Skeletal muscle cell (primary cell): ENCODE measurements at regions not wholly inside any gene's neighbourhood (a gene's known extent, or its start where the extent isn't known, plus 50 kb on each side); places are given as distances from the start of the nearest gene placed in this dataset.

Experiments used
- DNase-seq: peaks from one replicate; pipeline ENCODE4 v3.0.0-alpha.2; 2010; ENCODE audit warnings: low read depth
- H3K4me3 ChIP-seq: 2 replicates; pipeline ENCODE4 v1.5.1; 2011; ENCODE audit warnings: low read depth, mild to moderate bottlenecking, control low read depth, low read length, moderate library complexity

DNA sequence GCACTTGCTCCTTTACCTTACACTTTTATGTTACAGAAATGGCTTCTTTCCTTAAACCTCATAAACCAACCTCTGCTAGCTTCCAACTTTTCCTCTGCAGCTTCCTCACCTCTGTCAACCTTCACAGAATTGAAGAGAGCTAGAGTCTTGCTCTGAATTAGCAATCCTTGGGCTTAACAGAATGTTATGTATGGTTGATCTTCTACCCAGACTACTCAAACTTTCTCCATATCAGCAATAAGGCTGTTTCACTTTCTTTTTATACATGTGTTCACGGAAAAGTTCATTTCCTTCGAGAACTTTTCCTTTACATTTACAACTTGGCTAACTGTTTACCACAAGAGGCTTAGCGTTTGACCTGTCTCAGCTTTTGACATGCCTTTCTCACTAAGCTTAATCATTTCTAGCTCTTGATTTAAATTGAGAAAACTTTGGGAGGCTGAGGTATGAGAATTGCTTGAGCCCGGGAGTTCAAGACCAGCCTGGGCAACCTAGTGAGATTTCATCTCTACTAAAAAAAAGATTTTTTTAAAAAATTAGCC, 207.3 kb downstream of the BMP7 start:
- no peak overlapping the region for H3K4me3 ChIP-seq
- no peak for DNase-seq

DNA sequence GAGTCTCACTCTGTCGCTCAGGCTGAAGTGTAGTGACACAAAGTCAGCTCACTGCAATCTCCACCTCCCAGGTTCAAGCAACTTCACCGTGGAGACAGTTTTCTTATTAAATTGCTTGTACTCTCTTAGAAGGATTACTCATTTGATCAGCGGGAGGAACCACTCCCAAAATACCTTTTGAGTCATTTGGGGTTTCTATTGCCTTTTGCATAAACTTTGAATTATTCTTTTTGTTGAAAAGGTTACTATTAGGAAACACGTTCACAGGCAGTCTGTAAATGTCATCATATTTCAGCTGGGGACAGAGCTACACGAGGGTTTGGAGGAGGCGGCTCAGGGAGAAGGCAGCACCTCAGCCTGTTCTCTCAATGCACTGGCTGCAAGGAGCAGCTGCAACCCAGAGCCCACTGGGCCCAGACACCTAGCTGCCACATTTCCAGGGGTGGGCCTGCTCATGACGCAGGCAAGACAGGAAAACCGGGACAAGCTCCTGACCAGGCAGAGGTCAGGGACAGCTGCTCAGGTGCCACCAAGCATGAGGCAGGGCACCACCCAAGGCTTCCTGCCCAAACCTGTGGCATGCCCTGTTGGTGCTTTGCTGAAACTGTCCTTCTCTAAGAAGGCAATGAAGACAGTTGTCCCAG, 205.9 kb downstream of the BMP7 start:
- H3K4me3 ChIP-seq: no peak overlapping the region
- DNase-seq: no peak

DNA sequence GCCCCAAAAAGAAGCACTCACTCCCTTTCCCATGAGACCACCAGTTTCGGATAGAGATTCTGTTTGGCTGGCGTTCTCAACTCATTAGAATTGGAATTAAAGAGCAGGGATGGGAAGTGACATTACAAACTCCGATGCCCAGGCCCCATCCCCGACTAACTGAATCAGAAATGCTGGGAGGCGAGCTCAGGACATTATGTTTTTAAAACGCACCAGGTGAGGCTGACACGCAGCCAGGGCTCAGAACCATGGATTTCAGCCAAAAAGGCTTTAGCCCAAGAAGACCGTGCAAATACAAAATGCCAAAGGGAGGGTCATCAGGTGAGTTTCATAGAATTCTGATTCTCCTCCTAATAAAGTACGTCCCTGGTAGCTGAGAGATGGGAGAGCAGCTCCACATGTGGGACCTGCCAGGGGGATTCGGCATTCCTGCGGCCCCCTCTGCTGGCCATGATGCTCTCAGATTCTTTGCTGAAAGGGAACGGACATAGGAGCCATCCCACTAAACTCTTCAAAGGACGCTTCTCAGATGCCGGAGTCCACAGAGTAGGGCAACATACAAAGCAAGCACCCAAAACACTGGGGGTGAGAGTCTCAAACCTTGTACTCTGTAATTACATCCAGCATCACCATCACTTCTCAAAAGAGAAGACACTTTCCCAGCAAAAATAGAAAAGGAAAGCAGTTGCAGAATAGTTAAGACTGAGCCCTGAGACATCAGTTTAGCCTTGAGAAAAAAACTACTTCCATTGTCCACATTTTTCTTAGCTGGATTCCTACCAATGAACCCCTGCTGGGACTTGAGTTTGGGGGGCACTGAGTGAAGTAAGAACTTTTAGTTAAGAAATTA, 205.2 kb downstream of the BMP7 start:
- H3K4me3 ChIP-seq: no peak overlapping the region
- no peak for DNase-seq

DNA sequence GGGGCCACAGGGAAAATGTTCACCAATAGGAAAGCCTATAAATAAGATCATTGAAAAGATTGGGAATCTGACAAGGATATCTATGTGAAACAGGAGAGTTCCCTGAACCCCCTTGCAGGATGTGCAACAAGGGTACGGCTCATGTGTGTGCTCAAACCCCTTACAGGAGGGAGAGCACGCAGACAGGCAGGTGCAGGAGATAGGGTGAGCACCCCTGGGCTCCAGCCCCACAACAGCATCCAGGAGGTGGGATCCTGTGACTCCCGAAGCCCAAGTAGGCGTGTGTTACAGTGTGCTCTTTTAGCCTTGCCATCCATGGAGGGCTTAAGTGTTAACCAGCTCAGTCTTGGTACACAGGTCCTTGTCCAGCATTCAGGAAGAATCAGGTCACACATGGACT, 204.2 kb downstream of the BMP7 start:
- no peak overlapping the region for H3K4me3 ChIP-seq
- DNase-seq: no peak

DNA sequence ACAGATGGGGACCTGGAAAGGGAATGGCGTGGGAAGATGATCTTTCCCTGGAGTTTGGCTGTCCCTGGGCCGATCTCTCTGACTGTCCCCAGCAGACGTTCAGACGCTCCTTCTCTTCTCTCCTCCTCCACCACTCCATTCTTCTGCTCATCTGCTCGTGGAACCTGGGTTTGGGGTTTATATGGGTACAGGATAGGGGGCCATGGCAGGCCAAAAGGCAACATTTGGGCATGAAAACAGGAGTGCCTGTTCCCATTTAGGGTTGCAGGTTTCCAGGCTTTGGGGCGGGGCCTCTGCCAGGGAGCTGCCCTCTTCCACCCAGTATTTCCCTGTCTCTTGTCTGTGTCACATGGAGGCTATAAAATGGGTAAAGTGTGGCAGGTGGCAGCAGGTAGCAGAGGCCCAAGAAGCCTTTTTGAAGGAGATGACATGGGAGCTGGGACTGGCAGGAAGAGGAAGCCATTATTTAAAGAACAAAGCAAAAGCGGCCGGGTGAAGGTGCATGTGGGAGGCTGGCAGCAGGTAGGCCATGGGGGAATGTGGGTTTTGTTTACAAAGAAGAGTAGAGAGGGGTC, 203.7 kb downstream of the BMP7 start:
- no peak overlapping the region for H3K4me3 ChIP-seq
- no peak for DNase-seq

DNA sequence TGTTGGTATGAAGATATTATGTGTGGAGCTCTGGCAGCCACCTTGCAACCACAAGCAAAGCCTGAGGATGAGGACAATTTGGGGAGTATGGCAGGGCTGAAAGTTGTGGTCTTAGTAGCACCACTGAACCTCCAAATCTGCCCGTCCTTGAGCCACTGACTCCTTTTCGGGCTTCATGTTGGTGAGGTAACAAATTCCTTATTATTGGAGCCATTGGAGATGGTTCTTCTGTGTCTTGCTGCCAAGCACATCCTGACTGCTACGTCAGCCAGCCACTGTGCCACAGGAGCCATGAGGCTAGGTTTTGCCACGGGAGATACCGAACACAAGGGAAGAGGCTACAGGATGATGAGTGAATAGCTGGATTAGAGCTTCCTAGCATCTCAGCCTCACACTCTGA, 201.6 kb downstream of the BMP7 start:
- DNase-seq: no peak

DNA sequence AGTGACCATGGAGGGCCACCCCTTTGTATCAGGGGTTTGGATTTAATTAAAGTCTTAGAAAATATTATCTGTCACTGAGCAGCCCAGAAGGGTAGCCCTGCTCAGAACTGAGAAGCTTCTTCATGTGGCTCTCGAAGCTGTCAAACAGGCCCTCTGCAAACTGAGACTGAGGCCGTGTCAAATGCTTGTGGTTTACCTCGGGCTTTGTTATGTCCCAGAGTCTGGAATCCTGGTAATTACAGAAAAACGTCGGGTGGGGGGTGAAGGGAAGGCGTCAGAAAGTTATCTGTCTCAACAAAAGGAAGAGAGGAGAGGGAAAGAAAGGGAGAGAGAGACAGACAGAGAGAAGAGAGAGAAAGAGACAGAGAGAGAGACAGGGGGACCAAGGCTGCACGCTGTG, 200.8 kb downstream of the BMP7 start:
- no peak for DNase-seq
- H3K4me3 ChIP-seq: no peak overlapping the region

More for the DNA sequence above, 201.6 kb downstream of the BMP7 start:
- H3K4me3 ChIP-seq: no peak overlapping the region

DNA sequence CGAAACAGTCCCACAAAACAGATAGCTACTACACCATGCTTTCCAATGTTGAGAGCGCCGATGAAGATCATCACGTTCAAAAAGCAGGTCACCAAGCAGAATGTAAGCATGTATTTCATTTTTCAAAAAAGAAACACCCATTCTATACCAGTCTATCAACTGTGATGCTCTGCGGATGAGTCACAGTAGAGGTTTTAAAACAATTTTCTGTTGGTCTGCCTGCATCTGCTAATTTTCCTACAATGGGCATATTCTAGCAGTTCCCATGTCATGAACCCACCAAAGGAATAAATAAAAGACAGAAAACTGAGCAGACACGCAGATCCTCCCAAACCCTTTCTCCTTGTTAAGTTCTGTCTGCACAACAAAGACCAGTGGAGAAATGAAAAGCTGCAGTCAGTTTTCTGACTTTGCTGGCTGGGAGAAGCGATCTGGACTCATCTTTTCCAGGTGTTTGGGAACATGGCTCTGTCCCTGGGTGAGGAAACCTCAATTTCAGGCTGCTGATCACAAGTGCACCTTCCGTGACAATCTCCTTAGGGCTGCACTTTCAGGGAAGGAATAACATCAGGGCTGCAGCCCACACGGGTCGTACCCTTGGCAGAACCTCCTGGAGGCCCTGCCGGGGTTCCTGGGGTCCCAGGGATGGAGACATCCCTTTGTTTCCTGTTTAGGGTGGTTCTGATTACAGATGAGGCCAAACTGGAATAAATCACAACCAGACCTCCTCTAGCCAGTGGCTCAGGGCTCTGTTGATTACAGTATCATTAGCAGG, 200.1 kb downstream of the BMP7 start:
- no peak for DNase-seq
- H3K4me3 ChIP-seq: no peak overlapping the region

DNA sequence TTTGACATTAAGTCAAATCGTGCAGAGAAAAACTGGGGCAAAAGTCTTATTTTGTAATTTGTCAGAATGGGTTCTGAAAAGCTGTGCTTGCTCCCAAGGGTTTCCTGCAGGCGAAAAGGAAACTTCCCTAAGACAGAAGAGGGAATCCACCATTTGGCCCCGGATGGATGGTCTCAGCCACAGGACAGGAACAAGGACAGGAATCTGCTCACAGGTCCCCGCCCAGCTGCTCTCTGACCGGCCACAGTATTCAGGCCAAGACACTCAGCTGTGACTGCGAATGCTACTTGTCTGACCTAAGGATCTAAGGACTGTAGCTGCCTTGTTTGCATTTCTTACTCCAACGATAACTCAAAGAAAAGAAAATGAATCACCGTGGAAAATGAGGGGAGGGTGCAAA, 197.0 kb downstream of the BMP7 start:
- H3K4me3 ChIP-seq: no peak overlapping the region

DNA sequence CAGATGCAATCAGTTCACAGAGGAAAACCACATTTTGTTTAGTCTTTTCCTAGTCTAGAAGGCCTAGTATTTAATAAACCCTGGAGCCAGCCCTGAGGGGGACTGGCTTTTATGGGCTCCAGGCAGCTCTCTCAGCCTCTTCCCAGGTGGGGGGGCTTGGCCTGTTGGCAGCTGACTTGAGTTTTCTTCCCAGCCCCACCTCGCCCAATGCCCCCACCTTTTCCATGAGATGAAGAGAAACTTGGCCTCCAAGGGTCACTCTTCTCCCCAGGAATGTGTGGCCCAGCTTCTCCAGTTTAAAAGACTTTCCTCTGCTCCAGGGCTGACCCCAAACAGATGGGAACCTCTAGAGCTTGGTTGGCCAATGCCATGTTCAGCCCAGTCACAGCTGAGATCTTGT, 196.1 kb downstream of the BMP7 start:
- DNase-seq: no peak

More for the DNA sequence above, 197.0 kb downstream of the BMP7 start:
- DNase-seq: no peak

DNA sequence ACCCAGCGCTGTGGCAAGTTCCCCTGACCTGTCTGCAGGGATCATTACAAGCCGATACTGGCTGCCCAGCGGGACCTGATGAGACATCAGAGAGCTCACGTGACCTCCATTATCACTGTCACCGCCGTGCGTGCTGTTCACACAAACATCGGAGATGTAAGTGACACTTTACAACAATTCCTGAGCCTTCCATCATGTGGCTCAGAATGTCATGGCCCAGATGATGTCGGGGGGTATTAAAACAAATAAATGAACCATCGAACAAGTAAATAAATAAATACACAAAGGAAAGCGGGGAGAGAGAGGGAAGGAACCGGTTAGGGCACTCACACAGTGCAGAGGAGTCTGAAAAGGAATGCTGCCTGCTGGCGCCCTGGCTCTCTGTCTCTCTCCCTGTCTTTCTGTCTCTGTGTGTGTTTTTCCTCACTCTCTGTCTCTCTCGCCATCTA, 195.1 kb downstream of the BMP7 start:
- DNase-seq: no peak
- no peak overlapping the region for H3K4me3 ChIP-seq

More for the DNA sequence above, 196.1 kb downstream of the BMP7 start:
- no peak overlapping the region for H3K4me3 ChIP-seq

DNA sequence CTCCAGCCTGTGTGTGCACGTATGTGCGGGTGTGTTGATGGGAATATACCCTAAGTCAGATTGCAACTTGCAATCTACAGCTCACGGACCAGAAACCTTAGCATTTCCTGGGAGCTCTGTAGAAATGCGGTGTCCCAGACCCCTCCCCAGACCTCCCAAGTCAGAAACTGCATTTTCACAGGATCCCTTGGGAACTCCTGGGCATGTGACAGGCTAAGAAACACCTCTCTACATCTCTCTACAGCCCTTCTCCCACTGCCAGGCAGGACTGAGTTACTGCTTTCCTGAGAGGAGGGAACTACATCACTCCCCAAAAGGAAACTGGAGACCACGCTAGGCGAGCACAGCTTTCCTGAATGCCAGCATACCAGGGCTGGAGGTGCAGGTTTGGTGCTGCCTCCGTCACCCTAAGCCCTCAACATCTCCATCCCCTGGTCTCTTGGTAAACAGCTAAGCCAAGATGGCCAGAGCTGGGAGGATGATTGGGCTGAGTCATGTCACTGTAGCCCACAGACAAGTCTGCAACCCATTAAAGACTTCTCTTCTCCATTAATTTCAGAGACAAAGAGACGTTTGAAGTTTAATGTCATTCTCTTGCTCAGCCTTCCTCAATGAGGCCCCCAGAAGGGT, 194.4 kb downstream of the BMP7 start:
- DNase-seq: no peak
- H3K4me3 ChIP-seq: no peak overlapping the region

DNA sequence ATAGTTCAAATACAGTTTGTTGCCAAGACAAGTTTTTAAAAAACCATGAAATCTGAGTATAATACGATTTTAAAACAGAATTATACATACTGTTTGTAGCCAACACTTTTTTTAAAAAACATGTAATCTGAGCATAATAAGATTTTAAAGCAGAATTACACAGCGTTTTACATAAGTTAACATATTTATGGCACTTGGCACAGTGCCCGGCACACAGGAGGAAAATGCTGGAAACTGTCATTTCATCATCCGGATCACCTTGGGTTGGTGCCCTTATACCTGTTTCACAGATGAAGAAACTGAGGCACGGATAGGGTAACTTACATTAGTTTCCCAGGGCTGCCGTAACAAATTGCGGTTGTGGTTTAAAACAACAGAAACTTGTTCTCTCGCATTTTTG, 193.0 kb downstream of the BMP7 start:
- no peak overlapping the region for H3K4me3 ChIP-seq
- DNase-seq: no peak

DNA sequence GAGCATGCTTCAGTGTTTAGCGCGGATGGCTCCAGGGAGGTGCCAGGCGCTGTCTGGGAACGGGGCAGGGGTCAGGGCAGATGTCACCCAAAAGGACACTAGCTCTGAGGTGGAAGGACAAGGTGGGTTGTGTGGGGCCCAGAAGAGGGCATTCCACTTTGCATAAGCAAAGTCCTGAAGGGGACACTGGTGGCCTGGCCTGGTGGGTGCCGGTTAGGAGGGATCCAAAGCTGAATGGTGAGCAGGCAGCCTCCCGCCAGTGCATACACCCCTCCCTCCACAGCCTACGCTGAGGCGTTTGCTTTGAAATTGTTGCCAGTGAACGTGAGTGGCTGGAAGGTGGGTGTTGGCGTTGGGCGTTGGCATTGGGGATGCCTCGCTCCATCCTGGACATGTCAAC, 192.1 kb downstream of the BMP7 start:
- no peak for DNase-seq
- no peak overlapping the region for H3K4me3 ChIP-seq

DNA sequence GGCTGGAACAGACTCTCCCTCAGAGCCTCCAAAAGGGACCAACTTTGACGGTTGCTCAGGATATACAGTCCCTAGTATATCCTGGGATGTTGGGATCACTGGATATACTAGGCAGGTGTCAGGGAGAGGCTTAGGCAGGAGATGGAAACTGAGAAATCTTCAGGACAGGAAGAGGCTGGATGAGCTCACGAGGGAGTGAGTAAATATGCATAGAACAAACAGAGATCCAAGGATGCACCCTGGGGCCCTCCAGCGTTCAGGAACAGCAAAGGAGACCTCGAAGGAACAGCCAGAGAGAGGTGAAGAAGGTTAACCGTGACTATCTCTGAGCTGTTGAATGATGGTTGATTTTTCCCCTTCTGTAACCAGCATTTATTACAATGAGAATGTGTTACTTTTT, 191.3 kb downstream of the BMP7 start:
- DNase-seq: no peak
- H3K4me3 ChIP-seq: no peak overlapping the region

DNA sequence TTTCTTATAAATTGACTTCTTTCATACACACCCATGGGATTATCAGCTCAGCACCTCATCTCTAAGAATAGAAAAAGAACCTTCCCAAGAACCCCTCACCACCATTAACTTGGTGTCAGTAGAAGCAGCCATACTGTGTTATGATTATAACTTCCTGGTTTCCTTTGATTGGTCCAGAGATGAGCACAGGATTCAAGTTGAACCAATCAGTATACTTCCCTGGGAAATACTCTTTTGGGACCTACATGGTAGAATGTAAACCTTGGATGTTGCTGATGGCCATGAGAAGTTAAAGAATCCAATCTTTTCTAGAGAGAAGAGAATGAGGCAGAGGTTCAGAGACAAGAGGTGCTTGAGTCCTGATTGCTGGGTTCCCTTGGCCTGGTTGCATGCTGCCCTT, 190.8 kb downstream of the BMP7 start:
- no peak overlapping the region for H3K4me3 ChIP-seq
- DNase-seq: no peak

DNA sequence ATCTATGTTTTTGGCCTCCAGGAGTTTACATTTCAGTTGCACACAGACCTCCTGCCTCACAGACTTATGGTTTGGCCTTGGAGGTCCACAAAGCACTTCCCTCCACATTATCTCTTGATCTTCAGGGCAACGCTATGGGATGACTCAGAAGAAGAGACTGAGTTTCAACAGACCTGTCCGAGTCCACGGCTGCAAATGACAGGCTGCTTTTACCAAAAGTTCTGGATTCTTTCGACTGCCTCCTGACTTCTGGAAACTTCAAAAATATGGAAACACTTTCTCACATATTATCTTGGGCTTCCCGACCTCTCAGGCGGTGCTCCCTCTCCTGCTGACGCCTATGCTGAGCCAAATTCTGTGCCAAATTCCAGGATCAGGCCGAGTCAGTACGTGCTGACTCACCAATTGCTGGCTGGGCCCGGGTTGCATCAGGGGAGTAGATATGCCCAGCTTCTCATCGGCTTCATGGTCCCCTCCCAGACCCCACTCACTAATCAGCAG, 190.2 kb downstream of the BMP7 start:
- no peak overlapping the region for H3K4me3 ChIP-seq
- DNase-seq: no peak

DNA sequence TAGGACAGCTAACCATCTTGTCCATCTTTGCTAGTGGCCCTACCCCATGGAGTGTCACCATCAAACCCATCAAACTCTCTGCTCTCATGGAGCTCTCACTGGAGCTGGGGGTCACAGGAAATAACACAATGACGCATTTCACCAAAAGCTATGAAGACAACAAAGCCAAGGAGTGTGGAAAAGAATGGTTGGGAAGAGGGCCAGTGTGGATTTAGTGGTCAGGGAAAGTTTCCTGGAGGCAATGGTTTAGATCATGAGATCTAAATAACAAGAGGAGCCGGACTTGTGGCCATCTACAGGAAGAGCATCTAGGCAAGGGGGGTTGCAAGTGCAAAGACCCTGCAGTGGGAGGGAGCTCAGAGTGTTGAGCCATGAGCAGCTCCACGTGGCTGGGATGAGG, 189.5 kb downstream of the BMP7 start:
- DNase-seq: no peak
- no peak overlapping the region for H3K4me3 ChIP-seq

DNA sequence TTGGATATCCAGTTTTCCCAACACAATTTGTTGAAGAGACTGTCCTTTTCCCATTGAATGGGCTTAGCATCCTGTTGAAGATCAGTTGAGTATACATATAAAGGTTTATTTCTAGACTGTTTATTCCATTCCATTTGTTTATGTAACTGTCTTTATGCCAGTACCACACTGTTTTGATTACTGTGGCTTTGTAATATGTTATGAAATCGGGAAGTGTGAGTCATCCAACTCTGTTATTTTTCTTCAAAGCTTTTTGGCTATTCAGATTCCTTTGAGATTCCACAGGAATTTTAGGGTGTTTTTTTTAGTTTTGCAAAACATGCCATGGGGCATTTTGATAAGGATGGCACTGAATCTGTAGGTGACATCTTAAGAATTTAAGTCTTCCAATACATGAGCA, 188.3 kb downstream of the BMP7 start:
- DNase-seq: no peak
- no peak overlapping the region for H3K4me3 ChIP-seq
